ENCODE measurements at regions not wholly inside any gene's neighbourhood (a gene's known extent, or its start where the extent isn't known, plus 50 kb on each side); places are given as distances from the start of the nearest gene placed in this dataset.

DNA sequence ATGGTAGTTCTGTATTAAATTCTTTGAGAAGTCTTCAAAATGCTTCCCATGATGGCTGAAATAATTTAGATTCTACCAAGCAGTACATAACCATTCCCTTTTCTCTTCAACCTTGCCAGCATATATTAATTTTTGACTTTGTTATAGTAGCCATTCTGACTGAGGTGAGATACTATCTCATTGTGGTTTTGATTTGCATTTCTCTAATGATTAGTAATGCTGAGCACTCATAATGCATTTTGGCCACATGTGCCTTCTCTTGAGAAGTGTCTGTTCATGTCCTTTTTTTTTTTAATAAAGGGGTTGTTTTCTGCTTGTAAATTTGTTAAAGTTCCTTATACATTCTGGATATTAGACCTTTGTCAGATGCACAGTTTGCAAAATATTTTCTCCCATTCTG is 173.9 kb downstream of the CALCRL start:
- H3K4me3 ChIP-seq (ENCODE audit: low read depth, low read length), result no peak overlapping the region
- TF ChIP-seq, protein P1, sequence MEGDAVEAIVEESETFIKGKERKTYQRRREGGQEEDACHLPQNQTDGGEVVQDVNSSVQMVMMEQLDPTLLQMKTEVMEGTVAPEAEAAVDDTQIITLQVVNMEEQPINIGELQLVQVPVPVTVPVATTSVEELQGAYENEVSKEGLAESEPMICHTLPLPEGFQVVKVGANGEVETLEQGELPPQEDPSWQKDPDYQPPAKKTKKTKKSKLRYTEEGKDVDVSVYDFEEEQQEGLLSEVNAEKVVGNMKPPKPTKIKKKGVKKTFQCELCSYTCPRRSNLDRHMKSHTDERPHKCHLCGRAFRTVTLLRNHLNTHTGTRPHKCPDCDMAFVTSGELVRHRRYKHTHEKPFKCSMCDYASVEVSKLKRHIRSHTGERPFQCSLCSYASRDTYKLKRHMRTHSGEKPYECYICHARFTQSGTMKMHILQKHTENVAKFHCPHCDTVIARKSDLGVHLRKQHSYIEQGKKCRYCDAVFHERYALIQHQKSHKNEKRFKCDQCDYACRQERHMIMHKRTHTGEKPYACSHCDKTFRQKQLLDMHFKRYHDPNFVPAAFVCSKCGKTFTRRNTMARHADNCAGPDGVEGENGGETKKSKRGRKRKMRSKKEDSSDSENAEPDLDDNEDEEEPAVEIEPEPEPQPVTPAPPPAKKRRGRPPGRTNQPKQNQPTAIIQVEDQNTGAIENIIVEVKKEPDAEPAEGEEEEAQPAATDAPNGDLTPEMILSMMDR (IDR thresholded peaks at IDR 0.05; ENCODE audit: control insufficient read depth, extremely low read depth, insufficient read depth), result no peak
- no peak for DNase-seq (ENCODE audit: low read depth)

DNA sequence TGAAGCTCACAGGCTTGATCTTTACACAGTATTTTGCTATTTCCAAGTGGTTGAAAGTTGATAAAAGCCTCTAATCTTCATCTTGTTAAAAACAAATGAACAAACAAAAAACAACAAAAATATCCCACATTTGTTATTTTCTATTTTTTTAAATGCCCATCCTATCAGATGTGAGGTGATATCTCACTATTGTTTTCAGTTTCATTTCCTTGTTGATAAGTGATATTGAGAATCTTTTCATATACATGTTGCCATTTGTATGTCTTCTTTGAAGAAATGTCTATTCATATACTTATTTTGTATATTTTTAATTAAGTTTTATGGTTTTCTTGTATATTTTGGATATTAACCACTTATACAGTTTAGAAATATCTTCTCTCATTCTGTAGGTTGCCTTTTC is 175.8 kb downstream of the CALCRL start:
- no peak overlapping the region for H3K4me3 ChIP-seq (ENCODE audit: low read depth, low read length)
- TF ChIP-seq, protein P1 (IDR thresholded peaks at IDR 0.05; ENCODE audit: control insufficient read depth, extremely low read depth, insufficient read depth), result no peak
- DNase-seq (ENCODE audit: low read depth), result no peak

DNA sequence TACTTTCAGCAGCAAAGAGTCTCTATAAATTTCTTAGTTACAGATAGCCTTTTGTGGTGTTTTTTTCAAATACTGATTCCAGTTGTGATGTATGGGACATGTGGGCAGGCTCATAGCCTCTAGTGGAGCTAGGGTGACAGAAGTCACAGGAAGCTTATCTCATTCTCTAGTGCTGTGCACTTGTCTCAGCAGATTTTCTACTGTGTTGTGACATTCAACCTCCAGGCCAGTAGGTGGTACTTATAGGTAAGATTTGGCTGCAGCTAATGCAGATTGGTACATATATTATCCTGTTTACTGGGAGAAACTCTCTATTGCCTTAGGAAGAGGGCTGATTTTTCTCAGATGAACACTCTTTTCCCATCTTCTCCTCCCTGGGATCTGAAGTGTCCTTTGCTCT is 176.2 kb downstream of the CALCRL start:
- no peak overlapping the region for H3K4me3 ChIP-seq (ENCODE audit: low read depth, low read length)
- TF ChIP-seq, protein P1 (IDR thresholded peaks at IDR 0.05; ENCODE audit: control insufficient read depth, extremely low read depth, insufficient read depth), result no peak
- no peak for DNase-seq (ENCODE audit: low read depth)

DNA sequence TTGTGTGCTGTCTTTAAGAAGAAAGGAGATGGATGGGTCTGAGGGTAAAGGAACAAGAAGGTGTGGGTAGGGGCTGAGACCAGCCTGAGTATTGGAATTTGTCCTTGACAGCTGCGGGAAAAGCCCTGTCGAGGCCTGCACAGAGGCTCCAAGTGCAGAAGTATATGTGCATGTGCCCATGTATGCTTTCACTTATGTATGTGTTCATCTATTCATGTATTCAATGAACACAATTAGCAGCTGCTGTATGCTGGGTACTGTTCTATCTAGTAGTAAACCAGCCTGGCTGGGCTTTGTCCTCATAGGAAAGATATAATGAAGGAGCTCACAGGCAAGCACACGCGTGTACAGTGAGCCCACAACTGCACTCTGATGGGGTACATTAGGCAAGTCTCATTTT is 181.4 kb downstream of the CALCRL start:
- no peak for DNase-seq (ENCODE audit: low read depth)
- no peak overlapping the region for H3K4me3 ChIP-seq (ENCODE audit: low read depth, low read length)
- TF ChIP-seq, protein P1 (IDR thresholded peaks at IDR 0.05; ENCODE audit: control insufficient read depth, extremely low read depth, insufficient read depth), result no peak

DNA sequence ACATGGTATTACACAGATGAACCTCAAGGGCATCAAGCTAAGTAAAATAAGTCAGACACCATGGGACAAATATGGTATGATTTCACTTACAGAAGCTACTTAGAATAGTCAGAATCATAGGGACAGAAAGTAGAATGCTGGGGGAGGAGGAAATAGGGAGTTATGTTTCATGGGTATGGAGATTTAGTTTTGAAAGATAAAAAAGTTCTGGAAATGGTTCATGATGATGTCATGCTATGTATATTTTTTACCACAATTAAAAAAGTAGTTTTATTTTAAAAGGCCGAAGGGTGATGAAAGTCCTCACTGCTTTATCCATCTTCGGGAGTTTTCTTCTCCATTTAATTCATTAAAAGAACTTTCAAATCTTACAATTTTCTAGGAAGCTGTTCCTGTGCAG is 181.9 kb downstream of the CALCRL start:
- TF ChIP-seq, protein P1 (IDR thresholded peaks at IDR 0.05; ENCODE audit: control insufficient read depth, extremely low read depth, insufficient read depth), result no peak
- no peak for DNase-seq (ENCODE audit: low read depth)
- no peak overlapping the region for H3K4me3 ChIP-seq (ENCODE audit: low read depth, low read length)

DNA sequence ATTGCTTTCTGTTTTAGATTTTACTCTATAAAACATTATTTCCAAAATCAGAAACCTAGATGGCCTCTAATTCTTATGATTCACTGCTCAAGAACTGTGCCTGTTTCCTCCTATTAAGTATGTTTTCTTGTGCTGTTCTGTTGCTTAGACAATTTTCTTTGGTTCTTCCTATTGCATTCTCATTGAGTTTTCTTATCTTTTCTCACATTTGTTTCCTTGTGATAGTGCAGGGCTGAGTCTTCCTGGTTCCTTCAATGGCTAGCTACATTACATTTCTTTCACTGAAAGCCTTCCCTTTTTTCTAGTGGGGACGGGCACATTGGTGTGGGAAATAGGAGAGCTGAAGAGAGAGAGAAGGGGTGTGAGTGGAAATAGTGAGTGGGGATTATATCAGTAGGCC is 183.4 kb downstream of the CALCRL start:
- TF ChIP-seq, protein P1 (IDR thresholded peaks at IDR 0.05; ENCODE audit: control insufficient read depth, extremely low read depth, insufficient read depth), result no peak
- DNase-seq (ENCODE audit: low read depth), result no peak
- H3K4me3 ChIP-seq (ENCODE audit: low read depth, low read length), result no peak overlapping the region

DNA sequence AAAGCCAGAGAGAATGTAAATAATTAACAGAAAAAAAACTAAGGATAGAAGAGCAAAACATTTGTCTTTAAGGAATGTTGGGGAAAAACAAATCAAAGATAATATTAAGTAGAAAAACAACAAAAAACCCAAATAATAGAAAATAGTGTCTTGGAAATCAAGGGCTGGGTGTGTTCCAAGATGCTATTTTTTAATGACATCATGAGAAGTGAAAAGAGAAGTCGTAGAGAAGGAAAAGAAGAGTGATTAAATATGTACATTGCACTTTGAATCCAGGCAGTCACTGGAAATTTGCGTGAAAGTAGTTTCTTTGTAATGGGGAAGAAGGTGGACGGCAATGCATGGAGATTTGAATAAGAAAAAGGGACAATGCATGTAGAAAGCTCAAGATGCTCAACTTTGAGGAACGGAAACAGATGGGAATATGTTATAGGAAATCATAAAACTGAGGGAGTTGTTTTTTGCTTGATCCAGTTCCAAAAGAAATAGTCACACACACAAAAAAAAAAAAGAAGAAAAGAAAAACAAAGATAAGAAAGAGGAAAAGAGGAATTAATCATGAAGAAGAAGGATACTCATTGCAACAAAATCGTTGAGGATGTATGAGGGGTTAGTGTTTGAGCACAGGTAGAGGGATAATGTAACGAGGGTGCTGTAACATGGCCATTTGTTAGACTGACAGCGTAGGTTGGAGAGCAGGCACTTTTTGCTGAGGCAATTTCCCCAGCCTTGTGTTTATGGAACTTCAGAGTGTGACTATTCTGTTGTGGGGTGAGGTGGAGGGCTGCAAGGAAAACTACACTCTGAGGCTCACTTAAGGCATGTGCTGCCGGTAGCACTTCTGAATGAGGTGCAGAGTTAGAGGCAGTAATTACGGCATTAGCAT is 184.1 kb downstream of the CALCRL start:
- H3K4me3 ChIP-seq (ENCODE audit: low read depth, low read length), result no peak overlapping the region
- DNase-seq (ENCODE audit: low read depth), result no peak
- TF ChIP-seq, protein P1 (IDR thresholded peaks at IDR 0.05; ENCODE audit: control insufficient read depth, extremely low read depth, insufficient read depth), result no peak

Measured in LNCaP clone FGC (cell line).